ENCODE measurements at regions not wholly inside any gene's neighbourhood (a gene's known extent, or its start where the extent isn't known, plus 50 kb on each side); places are given as distances from the start of the nearest gene placed in this dataset.

DNA sequence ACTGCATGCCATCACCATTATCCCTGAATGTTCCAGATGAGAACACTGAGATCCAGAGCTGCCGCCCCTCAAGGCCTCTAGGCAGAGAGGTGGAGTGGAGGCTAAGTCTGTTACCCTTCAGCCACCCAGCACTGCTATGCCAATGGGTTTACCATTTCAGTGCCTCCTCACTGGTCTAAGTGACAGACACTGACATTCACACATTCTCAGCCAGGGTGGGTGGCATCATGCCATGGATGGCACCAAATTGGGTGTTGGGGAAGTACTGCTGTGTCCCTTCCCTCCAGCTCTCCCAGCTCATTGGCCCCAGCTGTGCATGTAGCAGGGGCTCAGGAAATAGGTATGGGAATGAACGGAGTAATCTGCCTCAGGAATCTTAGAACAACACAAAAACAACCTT lies 96.8 kb upstream of the PLET1 start:
- DNase-seq = no peak

DNA sequence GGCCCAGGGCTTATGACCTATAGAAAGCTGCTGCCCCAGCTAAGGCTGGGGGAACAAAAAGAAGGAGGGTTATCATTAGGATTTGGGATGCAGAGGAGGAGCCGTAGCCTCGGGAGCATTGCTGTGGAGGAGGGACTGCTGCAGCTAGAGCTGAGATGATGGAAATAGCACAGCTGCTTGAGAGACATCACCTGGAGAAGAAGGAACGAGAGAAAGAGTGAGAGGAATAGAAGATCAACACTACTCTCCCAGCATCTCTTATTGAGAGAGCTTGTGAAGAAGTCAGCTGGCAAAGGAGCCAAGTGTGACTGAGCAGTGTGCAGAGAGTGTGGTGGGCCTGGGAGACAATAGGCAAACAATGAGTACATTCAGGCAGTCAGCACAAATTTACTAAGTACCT lies 100.7 kb upstream of the PLET1 start:
- no peak for DNase-seq

DNA sequence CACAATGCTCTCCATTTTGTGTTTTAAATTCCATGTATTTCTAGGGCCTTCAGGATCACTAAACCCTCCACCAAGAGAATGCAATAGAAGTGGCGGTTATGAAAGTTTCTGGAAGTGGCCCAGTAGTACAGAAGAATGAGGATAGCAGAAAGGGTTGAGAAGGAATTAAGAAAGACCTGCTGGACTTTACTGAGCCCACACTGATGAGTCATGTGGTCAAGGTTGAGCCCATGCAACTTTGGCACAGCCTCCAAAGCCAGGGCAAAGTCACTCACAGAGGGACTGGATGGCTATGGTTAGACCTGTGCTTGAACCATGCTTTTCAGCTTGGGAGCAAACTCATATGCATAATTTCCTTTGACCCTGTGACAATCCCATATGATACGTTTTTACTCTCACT lies 102.9 kb upstream of the PLET1 start:
- DNase-seq = no peak

DNA sequence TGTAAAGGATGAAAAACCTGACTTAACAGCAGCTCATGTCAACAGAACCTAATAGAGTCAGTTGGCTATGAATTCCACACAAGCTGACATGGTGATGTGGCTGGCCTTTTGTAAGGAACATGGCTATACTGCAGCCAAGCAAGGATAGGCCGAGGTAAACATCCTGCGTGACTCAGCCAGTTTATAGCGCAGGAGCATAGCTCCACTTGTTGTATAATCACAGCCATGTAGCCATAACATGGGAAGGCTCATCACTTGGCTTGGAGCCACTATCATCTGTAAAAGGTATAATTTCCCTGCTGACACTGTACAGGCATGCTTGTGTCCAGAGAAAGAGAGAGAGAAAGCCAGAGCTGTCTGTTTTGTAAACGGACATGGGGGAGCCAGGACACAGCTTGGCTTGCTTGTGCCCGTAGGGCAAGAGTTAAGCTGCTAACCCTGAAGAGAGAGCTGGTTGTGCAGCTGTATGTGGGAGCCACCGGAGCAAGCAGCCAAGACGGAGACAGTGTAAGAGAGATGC lies 104.4 kb upstream of the PLET1 start:
- DNase-seq = no peak

DNA sequence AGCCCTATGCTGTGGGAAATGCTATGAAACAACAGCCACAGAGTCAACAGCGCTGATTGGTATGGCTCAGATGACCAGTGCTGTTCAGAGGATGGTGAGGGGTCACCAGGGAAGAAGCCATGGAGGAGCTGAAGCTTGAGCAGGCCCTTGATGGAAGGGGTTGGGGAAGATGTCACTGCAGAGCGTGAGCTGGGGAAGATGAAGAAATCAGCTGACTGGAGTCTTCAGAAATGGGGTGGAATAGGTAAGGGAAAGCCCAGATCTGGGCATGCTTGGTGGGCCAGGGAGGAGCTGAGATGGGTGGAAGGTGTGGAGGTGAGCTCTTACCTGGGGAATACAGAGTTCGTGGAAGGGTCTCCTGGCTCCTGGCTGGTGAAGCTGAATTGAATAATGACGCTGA lies 105.4 kb upstream of the PLET1 start:
- no peak for DNase-seq

DNA sequence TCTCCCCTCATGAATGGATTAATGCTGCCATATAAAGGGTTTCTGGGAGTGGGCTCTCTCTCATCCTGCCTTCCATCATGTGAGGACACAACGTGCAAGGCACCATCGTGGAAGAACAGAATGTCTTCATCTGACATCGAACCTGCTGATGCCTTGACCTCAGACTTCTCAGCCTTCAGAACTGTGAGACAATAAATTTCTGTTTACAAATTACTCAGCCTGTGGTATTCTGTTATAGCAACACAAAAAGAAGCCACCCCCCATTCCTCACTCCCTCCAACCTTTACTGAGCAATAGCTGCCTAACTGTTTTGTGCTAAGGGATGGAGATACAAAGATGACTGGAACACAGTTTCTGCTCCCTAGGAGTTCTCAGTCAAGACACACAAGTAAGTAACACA lies 106.1 kb upstream of the PLET1 start:
- no peak for DNase-seq

DNA sequence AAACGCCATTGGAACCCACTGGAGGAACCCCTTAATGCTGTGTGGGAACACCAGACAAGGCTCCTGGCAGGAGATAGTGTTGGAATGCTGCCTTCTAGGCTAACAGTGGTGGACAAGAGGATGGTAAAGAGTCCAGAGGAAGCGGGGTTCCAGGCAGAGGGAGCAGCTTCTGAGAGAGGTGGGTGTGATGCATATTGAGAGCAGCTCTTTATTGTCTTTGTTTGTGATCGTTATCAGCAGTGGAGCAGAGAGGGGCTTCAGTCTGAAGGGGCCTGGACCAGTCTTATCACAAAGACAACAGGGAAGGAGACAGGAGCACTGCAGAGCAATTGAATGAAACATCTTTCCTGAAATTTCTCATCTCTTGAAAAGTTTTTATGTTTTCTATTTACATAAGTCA lies 106.8 kb upstream of the PLET1 start:
- DNase-seq = no peak

DNA sequence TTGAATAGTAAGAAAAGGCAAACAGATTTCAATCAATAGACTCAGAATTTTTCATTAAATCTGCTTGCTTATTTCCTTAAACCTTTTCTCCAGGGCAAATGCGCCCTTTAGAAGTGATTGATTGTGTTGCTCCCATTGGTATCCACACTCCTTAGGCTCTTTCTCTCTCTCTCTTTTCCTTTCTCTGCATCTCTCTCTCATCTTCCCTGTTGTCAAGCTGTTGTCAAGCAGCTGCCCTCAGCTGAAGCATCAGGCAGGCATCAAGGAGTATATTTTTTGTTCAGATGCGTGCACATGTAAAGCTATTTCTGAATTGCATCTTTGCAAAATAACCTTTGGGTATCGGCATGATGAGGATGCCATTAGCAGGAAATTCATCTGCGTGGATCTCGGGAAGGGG lies 107.2 kb upstream of the PLET1 start:
- no peak for DNase-seq

DNA sequence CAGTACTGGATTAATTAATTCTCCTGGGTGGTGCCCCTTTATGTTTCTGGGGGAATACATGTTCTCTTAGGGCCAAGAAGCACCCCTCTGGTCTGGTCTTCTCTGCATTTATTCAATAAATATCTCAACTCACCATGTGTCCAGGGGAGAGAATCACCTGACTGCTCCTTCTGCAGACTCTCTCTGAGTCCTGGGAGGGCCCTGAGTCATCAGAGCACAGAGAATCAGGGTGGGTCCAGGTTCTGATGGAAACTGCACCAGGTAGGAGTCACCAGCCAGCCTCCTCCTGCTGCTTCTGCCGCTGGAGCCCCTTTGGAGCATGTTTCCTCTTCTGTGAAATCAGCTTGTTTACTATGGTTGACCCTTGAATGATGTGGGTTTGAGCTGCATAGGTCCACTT lies 107.7 kb upstream of the PLET1 start:
- DNase-seq = no peak

DNA sequence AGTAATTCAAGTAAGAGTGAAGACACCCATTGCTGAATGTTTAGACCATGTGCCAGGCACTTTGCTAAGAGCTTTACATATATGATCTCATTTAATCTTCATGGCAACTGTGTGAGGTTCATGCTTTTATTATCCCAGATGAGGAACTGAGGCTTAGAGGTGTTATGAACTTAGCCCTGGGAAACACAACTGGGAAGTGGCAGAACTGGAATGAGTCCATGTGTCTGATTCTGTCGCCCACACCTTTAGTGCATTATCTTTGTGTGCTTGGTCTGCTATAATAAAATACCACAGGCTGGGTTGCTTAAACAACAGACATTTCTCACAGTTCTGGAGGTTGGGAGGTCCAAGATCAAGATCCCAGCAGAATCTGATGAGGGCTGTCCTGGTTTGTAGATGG lies 108.7 kb upstream of the PLET1 start:
- DNase-seq = no peak

DNA sequence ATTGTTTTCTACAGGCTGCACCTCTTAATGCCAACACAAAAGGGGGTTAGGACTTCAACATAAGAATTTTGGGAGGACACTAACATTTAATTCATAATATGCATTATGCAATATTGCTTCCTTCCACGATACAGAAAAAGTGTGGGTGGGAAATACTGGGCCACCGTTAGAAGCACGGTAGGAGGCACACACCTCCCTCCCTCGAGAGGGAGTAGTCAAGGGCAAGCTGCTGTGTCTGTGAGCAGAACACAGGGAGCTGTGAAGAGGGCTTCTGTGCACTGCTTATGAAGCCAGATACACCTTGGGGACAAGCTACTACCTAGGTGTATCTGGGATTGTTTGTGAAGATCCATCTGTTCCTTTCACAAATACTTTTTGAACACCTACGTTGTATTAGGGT lies 109.3 kb upstream of the PLET1 start:
- no peak for DNase-seq

DNA sequence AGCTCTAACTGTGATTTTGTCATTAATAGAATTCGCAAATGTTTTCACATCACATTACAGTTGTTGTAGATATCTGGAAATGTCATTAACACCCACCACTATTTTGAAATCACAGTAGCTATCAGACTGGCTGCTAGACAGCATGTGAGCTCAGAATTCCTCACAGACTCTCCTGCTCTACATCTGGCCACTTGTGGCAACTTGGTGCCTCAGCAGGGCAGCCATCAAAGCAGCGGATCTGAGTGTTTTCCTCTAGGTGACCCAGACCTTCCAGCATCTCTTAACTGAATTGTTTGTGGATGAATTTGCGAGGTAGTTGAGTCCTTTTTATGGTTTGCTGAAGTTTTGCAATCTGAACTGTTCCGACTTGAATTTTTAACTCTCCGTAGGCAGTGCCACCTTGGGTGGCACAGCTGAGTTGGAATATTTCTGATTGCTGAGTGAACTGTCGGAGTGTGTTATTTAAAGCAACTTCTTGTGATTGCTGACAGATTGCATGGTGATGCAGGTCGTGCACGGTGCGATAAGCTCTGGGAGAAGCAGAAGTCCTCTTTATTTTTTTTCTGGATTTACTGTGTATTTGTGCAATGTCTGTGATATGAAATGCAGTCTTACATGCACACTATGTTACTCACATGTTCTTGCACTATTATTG lies 114.0 kb upstream of the PLET1 start:
- no peak for DNase-seq

DNA sequence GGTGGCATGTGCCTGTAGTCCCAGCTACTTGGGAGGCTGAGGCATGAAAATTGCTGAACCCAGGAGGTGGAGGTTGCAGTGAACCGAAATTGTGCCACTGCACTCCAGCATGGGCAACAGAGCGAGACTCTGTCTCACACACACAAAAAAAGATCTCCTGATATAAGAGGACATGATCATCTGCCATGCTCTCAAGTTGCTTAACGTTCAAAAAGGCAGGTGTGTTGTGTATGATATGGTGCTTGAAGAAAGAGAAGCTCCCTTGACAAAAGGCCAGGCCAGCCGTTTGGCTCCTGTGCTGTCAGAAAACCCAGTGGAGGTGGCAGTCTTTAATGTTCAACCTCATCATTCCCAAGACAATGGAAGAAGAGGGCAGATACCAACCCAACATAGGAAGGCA lies 117.3 kb upstream of the PLET1 start:
- no peak for DNase-seq

DNA sequence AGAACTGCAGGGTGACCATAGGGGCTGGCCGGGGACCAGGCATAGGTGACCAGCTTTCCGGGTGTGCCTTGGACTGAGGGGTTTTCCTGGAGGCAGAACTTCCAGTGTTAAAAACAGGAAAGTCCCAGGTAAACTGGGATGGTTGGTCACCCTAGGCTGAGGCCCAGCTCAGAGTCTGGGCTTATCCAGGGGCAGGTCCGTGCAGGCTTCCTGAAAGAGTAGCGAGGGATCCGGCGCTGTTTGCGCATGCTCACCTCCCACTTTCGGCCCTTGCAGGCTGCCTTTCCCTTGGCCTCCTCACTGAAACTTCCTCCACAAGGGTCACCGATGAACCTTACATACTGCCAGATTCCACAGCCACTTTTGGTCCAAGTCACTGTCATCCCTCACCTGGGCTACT lies 119.8 kb upstream of the PLET1 start:
- DNase-seq = no peak

DNA sequence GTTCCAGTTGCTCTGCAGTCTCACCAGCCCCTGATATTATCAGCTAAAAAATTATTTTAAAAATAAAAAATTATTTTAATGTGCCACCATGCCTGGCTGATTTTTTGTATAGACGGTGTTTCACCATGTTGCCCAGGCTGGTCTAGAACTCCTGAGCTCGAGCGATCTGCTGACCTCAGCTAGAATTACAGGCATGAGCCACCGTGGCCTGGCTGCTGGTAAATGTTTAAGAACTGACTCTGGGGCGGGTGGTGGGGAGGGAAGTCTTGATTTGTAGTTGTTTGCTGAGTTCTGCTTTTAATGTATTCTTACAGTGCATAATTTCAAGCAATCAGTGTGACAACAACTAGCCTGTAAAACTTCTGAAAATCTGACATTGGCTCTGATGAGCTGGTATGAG lies 120.9 kb upstream of the PLET1 start:
- no peak for DNase-seq

DNA sequence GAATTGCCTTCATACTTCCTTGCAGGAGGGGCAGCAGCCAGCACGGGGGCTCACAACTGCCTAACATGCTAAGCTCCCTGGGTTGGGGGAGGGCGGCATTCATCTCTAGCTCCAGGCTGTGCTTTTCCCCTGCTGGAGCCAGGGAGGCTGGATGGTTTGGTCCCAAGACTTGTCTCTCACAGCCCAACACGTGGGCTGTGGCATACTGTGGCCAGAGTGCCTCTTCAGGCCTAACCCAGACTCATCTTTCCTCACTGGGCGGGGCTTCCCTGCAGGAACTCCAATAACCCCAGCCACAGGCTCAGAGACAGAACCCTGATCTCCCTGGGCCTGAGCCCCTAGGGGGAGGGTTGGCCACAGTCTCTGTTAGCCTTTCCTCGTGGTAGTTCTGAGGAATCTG lies 121.9 kb upstream of the PLET1 start:
- no peak for DNase-seq

DNA sequence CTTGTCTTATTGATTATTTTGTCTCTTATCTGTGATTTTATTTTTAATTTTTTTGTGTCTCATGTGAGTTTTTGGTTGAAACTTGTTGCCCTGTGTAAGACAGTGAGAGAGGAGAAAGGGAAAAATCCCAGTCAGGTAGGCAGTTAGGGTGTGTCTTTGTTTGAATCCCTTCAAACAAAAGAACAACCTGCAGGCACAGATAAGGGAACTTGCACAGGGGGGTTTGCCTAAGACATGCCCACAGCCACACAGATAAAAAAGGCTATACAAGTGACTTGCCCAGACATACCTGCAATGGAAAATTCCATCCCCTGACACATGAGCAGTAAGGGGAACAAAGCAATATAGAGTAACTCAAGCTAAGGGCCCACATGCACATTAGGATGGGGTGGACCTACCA lies 127.8 kb upstream of the PLET1 start:
- DNase-seq = no peak

DNA sequence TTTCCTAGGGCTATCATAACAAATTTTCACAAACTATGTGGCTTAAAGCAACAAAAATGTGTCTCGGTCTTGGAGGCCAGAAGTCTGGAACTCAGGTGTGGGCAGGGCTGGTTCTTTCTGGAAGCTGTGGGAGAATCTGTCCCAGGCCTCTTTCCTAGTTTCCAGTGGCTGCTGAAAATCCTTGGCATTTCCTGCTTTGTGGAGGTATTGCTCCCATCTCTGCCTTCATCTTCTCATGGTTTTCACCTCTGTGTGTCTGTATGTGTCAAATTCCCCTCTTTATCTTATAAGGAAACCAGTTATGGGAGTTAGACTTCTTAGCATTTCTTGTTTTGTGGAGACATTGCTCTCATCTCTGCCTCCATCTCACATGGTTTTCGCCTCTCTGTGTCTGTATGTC lies 130.4 kb upstream of the PLET1 start:
- no peak for DNase-seq

DNA sequence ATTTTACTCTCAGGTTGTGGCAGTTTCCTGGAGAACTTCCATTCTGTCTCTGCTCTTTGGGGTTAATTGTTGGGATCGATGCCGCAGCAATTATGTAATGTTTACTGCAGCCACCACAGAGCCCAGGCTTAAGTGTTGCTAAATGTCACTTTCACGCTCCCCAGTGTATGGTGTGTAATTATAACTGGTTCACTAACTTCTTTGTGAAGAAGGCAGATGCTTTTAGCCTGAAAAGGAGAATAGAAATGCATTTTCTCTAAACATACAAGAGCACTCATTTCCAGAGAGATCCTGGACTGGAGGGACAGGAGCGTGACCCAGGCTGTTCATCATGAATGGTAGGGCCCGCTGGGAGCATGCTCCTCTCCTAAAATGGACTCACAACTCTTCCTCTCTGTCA lies 132.2 kb upstream of the PLET1 start:
- DNase-seq = no peak

DNA sequence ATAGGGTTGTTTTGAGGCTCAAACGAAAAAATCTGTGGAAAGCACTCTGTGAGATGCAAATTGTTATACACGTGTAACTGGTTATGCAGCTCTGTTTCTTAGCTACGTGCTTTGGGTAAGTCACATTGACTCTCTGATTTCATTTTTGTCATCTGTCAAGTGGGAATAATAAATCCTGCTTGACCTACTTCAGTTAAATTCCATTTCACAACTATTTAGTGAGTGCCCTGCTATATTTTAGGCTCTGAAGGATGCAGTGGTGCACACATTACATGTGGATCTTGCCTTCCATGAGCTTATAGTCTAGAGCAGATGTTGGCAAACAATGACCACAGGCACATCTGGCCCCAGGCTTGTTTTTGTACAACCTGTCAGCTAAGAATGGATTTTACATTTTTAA lies 133.6 kb upstream of the PLET1 start:
- no peak for DNase-seq

DNA sequence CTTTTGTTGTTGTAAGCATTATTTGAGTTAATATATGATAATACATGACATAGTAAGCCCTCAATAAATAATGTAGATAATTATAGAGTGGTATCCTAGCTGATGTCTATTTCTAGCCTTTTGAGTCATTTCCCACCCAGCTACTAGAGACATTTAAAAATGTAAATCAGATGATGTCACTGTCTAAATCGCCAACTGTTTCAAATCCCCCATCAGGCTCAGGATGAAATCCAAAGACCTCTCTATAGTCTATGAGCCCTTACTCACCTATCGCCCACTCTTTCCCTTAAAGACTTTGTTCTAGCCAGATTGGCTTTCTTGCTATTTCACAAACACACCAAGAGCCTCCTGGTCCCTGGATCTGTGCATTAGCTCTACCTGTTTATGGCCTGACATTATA lies 135.4 kb upstream of the PLET1 start:
- DNase-seq = no peak

DNA sequence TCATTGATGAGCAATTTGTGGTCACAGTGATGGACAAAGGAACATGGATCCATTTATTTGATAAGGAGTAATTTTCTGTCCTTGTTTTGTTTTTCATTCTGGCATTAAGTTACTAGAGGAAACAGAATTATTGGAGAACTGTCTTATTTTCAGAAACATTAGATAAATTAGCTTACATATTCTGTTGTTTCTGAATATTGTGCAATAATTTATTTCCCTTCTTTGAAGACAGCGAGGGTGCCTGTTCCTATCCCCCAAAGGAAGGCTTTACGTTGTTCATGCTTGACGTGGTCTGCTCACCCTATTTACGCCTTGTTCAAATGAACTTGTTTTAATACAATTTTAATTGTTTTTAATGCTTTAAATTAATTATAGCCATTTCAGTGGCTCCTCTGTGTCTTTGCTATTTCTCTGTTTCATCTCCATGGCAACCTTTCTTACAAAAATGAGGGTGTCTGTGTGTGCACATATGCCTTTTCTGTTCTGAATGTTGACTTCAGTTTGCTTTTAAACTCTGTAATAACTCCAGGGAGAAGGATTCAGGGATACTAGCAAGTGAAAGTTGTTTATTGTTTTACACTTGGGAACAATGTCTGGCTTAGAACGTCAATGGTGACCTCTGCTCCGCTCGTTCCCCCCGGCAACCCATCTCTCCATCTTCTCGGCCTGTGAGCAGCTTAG lies 138.3 kb upstream of the PLET1 start:
- no peak for DNase-seq

DNA sequence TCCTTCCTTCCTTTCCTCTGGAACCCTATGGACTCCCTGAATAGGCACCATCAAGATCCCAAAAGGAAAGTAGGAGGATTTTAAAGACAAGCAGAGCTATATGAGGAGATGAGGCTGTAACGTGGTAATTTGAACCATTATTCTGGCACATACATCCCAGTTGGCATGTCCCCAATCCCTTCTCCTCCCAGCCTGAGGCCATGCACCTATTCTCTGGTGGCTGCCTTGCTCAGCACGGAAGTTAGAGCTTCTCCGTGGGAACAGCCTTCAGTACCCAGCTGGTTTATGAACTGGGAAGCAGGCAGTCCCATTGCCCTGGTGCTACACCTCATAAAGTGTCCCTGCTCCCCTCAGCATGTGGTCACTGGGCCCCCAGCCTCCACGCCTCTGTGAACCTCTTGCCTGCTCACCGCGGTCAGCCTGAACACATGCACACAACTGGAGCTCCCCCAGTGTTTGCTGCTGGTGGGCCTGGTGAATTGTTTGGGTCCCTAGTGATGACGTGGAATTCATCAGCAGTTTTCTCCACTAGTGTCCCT lies 139.9 kb upstream of the PLET1 start:
- no peak for DNase-seq

DNA sequence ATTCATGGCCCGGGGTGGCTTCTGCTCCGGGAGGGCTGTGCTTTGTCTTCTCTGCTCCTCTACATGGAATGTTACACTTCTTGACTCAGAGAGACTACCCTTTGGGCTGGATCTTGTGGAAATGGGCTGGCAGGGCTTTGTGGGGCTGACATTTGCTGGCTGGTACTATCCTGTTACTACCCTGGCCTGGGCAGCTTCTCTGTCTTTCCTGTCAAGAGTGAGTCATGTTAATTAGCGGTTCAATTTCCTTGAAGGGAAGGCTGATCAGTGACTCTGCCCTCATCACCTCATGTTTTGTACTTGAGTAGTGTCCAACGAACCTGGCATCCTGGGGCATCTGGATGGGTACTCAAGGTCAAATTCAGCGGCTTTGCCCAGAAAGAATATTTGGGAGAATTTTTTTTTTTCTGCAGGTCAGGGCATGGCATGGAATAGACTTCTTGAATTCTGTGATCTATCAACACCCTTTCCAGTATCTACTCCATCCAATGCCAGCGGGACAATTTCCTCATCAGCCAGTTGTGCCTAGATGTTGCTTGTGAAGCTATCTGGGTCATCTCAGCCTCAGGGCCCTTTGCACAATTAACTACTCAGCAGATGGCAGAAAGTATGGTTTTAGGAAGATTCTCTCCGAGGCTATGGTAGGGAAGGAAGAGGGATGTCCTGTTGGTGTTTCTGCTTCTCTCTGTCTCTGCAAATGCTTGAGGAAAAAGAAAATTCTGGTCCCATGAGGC lies 140.5 kb upstream of the PLET1 start:
- no peak for DNase-seq
